GM23338 (cell line): ENCODE measurements at regions not wholly inside any gene's neighbourhood (a gene's known extent, or its start where the extent isn't known, plus 50 kb on each side); places are given as distances from the start of the nearest gene placed in this dataset.
"Not testable (repeated sequence)": the region's sequence is repeated elsewhere in the genome, so short reads cannot be mapped to it uniquely, and the experiment has no call there.

ENCODE experiments used
- ATAC-seq: fragments of 200-7000 bp; cut with Tn5 transposase; 3 replicates; pipeline ENCODE4 v1.9.1; 2020
- DNase-seq: peaks from one replicate; pipeline ENCODE4 v3.0.0-alpha.2; 2015; ENCODE audit warnings: low spot score
- H2AFZ ChIP-seq: fragments of 200-600 bp; sonication (generic); 2 replicates; pipeline ENCODE4 v1.8.0; 2016; ENCODE audit warnings: antibody characterized with exemption, mild to moderate bottlenecking, moderate library complexity
- H3F3A ChIP-seq: fragments of 200-600 bp; sonication (generic); replicated peaks from 2 replicates; pipeline ENCODE4 v1.8.0; 2017; ENCODE audit warnings: antibody characterized with exemption, mixed run types, low read depth
- H3K27ac ChIP-seq: fragments of 200-600 bp; sonication (generic); 2 replicates; pipeline ENCODE4 v1.6.1; 2016; ENCODE audit warnings: low read depth
- H3K27me3 ChIP-seq: fragments of 200-600 bp; sonication (generic); 2 replicates; pipeline ENCODE4 v1.8.0; 2016; ENCODE audit warnings: mild to moderate bottlenecking, mixed run types, moderate library complexity; ENCODE audit not compliant: insufficient read depth
- H3K36me3 ChIP-seq: fragments of 200-600 bp; sonication (generic); 2 replicates; pipeline ENCODE4 v1.8.0; 2016; ENCODE audit warnings: mild to moderate bottlenecking; ENCODE audit not compliant: insufficient read depth
- H3K4me1 ChIP-seq: fragments of 200-600 bp; sonication (generic); 2 replicates; pipeline ENCODE4 v1.8.0; 2016; ENCODE audit warnings: mild to moderate bottlenecking, moderate library complexity; ENCODE audit not compliant: insufficient read depth
- H3K4me2 ChIP-seq: fragments of 200-600 bp; sonication (generic); 2 replicates; pipeline ENCODE4 v1.7.1; 2017; ENCODE audit warnings: mixed run types
- H3K4me3 ChIP-seq: fragments of 200-600 bp; sonication (generic); 2 replicates; pipeline ENCODE4 v1.6.1; 2016; ENCODE audit warnings: mixed run types
- H3K79me2 ChIP-seq: fragments of 200-600 bp; sonication (generic); replicated peaks from 2 replicates; pipeline ENCODE4 v1.8.0; 2017; ENCODE audit warnings: mild to moderate bottlenecking; ENCODE audit not compliant: insufficient read depth
- H3K9me2 ChIP-seq: fragments of 200-600 bp; sonication (generic); 2 replicates; pipeline ENCODE4 v1.8.0; 2017; ENCODE audit not compliant: insufficient read depth
- H4K20me1 ChIP-seq: fragments of 200-600 bp; sonication (generic); replicated peaks from 2 replicates; pipeline ENCODE4 v1.8.0; 2017; ENCODE audit warnings: mild to moderate bottlenecking; ENCODE audit not compliant: insufficient read depth
- H3K27ac Mint-ChIP-seq: 2 replicates; pipeline ENCODE4 v1.8.0; 2020; ENCODE audit warnings: inconsistent platforms, mild to moderate bottlenecking, moderate library complexity, mixed read lengths
- H3K27me3 Mint-ChIP-seq: 3 replicates; pipeline ENCODE4 v1.8.0; 2022; ENCODE audit warnings: low read depth, mild to moderate bottlenecking, moderate library complexity, mixed read lengths, inconsistent platforms; ENCODE audit not compliant: insufficient read depth, poor library complexity
- H3K36me3 Mint-ChIP-seq: 3 replicates; pipeline ENCODE4 v1.8.0; 2021; ENCODE audit warnings: low read depth, mild to moderate bottlenecking, inconsistent platforms, moderate library complexity, mixed read lengths
- H3K4me1 Mint-ChIP-seq: 3 replicates; pipeline ENCODE4 v1.8.0; 2020; ENCODE audit warnings: mild to moderate bottlenecking, inconsistent platforms, mixed read lengths
- H3K4me3 Mint-ChIP-seq: 3 replicates; pipeline ENCODE4 v1.8.0; 2021; ENCODE audit warnings: moderate library complexity, mild to moderate bottlenecking, inconsistent platforms, mixed read lengths
- H3K9me3 Mint-ChIP-seq: 3 replicates; pipeline ENCODE4 v1.8.0; 2020; ENCODE audit warnings: moderate library complexity, mild to moderate bottlenecking, inconsistent platforms, mixed read lengths
- CREB1 ChIP-seq: fragments of 250-450 bp; sonication (Bioruptor Pico); IDR thresholded peaks from 2 replicates; pipeline ENCODE4 v1.5.0; 2020; ENCODE audit warnings: low read depth, mild to moderate bottlenecking, moderate library complexity
- CTCF ChIP-seq, 2 experiments: fragments of 200-600 bp in 1 of 2; sonication (generic) in 1 of 2; conservative IDR thresholded peaks; 2 replicates each; pipeline versions ENCODE4 v1.5.1 to v1.6.1; 2016 to 2017; ENCODE audit warnings: antibody characterized with exemption in 2 of 2, low read depth in 2 of 2, mild to moderate bottlenecking in 2 of 2, moderate library complexity in 1 of 2
- EZH2phosphoT487 ChIP-seq: fragments of 200-600 bp; sonication (generic); IDR thresholded peaks from one replicate; pipeline ENCODE4 v1.8.1; 2018; ENCODE audit warnings: antibody characterized with exemption; ENCODE audit not compliant: unreplicated experiment
- REST ChIP-seq: IDR thresholded peaks from one replicate; pipeline ENCODE4 v1.6.1; 2018; ENCODE audit warnings: antibody characterized with exemption; ENCODE audit not compliant: unreplicated experiment
- STAT1 ChIP-seq: IDR thresholded peaks from one replicate; pipeline ENCODE4 v1.6.1; 2016; ENCODE audit warnings: antibody characterized with exemption; ENCODE audit not compliant: unreplicated experiment
- ZNF114 ChIP-seq: fragments of 250-450 bp; sonication (Bioruptor Pico); IDR thresholded peaks from 2 replicates; pipeline ENCODE4 v1.5.0; 2020; ENCODE audit warnings: mild to moderate bottlenecking, moderate library complexity

- no peak for TF ChIP-seq EZH2phosphoT487
Measured at GRCh38 chr5:53739111-53739510, 178.7 kb downstream of the NDUFS4 start (continued).

- Mint-ChIP-seq H3K4me1 (no peaks in the 10 kb centered on the region), H3K9me3 (peaks cover 51% of the 10 kb centered on the region), H3K27ac (no peak overlapping the region), H3K27me3 (peaks cover 3% of the 10 kb centered on the region), H3K4me3 (no peak overlapping the region), H3K36me3 (peaks cover 43% of the 10 kb centered on the region)
- H3K79me2 ChIP-seq: no peaks in the 10 kb centered on the region
- no peaks in the 10 kb centered on the region; the same call in 1 of the 2 replicates for H3K36me3 ChIP-seq
- H3F3A ChIP-seq: no peaks in the 10 kb centered on the region
- no peak overlapping the region for H3K4me3 ChIP-seq
- H2AFZ ChIP-seq: no peak overlapping the region
- no peaks in the 10 kb centered on the region for H3K4me1 ChIP-seq
- no peaks in the 10 kb centered on the region for H4K20me1 ChIP-seq
- H3K27me3 ChIP-seq: no peaks in the 10 kb centered on the region
- no peak overlapping the region for H3K27ac ChIP-seq
- H3K4me2 ChIP-seq: no peak overlapping the region
- no peaks in the 10 kb centered on the region for H3K9me2 ChIP-seq
- TF ChIP-seq ZNF114 (no peak), CTCF (conservative IDR thresholded peaks at IDR 0.05; ENCODE audit: low read depth in 2 of 2) (no peak), REST (no peak), EZH2phosphoT487 (no peak), CREB1 (CRISPR knock-in tag) (no peak), STAT1 (no peak)
- DNase-seq (no peak), ATAC-seq (no peak)
Measured at GRCh38 chr5:53749621-53750020, 189.2 kb downstream of the NDUFS4 start.

GRCh38 chr5:53752282-53752681 lies 191.8 kb downstream of the NDUFS4 start:
- not testable (repeated sequence) for H3K36me3 ChIP-seq, ATAC-seq, H3K4me2 ChIP-seq, H2AFZ ChIP-seq, H3F3A ChIP-seq, H3K27me3 ChIP-seq, H3K4me1 Mint-ChIP-seq, H3K79me2 ChIP-seq, H3K27ac ChIP-seq, H4K20me1 ChIP-seq, H3K4me3 Mint-ChIP-seq, H3K27me3 Mint-ChIP-seq, H3K4me1 ChIP-seq, H3K27ac Mint-ChIP-seq, H3K4me3 ChIP-seq, H3K9me2 ChIP-seq
- peaks cover 59% of the 10 kb centered on the region for H3K9me3 Mint-ChIP-seq
- peaks cover 43% of the 10 kb centered on the region for H3K36me3 Mint-ChIP-seq
- peak; percentile 16 for DNase-seq
